Renal cortex interstitium (tissue), 11 donors: ENCODE measurements at regions not wholly inside any gene's neighbourhood (a gene's known extent, or its start where the extent isn't known, plus 50 kb on each side); places are given as distances from the start of the nearest gene placed in this dataset.

Experiments
- DNase-seq, 11 donors: peaks; one replicate each; pipeline ENCODE4 v3.0.0-alpha.2; 2013; ENCODE audit warnings: low read depth in 9 of 11, low spot score in 4 of 11; ENCODE audit errors: extremely low read depth in 1 of 11

DNA sequence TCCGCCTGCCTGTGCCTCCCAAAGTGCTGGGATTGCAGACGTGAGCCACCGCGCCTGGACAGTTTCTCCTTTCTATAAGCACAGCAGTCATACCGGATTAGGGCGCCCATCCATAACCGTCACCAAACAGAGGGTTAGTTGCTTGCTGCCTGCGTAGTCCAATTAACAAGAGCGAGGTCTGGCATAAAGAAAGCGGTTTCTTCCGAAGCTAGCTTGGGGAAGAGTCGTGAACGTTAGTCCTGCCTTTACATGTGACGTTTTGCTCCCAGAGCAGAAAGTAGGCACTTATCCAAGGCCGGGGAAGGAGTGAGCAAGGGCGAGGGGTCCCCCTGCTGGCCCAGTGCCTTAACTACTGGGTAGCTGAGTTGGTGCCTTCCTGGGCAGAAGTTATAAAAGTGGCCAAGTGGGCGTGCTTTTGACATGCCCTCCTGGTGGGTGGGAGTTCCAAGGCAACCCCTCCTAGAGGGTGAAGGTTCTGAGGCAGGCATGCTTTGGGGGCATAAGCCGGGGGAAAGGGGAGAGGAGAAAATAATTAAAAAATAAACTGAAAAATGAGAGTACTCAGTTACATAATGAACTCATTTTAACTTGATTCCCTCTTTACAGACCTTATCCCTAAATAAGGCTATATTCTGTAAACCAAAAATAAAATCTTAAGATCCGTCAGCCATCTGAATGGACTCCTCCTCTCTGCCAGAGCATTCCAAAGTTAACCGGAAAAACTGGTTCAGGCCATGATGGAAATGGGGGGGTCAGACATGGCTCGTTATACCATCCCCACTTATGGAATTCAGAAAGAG, 88.0 kb downstream of the FAM217A start:
- peak in 10 of 11 donors; percentile 70 to 83 (median 76) for DNase-seq

- no peak for DNase-seq
Observed at GRCh38 chr6:3991941-3992340, 87.0 kb downstream of the FAM217A start.

GRCh38 chr6:3996349-3996748, 82.6 kb downstream of the FAM217A start:
- DNase-seq = no peak

GRCh38 chr6:3997177-3997770, 81.7 kb downstream of the FAM217A start:
- DNase-seq = peak in 4 of 11 donors; percentile 27 to 41 (median 34)

GRCh38 chr6:3999800-4000661, 78.9 kb downstream of the FAM217A start:
- DNase-seq = no peak

DNA sequence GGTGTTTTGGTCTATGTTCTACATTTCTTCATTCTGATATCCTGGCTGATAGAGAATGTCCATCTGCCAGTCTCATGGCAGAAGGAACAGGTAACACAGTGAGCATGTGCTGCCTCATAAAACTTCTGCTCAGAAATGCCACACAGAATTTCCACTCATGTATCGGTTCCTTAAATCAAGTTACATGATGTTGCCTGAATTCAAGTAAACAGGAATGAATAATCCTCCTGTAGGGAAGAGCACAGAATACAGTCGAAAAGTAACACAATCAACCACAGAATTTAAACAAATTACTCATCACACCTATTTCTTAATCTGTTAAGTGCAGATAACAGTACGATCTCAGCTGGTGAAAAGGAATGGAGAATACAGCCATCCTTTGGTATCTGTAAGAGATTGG, 74.7 kb downstream of the FAM217A start:
- no peak for DNase-seq

- peak in 3 of 11 donors; percentile 34 to 53 (median 36) for DNase-seq
Observed at GRCh38 chr6:4008324-4009047, 70.5 kb downstream of the FAM217A start.

GRCh38 chr6:4009486-4009885, 69.5 kb downstream of the FAM217A start:
- no peak for DNase-seq

DNA sequence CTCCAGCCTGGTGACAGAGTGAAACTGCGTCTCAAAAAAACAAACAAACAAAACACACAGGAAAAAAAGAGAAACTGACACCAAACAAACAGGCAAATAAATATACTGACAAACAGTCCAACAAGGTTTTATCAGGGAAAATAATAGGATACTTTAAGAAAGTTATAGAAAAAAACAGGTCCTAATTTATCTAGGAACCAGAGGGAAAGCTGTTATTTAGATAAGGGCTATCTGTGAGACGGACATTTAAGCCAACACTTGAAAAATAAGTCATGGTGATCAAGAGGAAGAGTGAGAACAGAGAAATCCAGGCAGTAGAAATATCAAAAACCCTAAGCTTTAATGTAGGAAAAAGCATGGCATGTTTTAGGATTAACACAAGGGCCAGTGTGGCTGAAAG, 68.9 kb downstream of the FAM217A start:
- DNase-seq = no peak

DNA sequence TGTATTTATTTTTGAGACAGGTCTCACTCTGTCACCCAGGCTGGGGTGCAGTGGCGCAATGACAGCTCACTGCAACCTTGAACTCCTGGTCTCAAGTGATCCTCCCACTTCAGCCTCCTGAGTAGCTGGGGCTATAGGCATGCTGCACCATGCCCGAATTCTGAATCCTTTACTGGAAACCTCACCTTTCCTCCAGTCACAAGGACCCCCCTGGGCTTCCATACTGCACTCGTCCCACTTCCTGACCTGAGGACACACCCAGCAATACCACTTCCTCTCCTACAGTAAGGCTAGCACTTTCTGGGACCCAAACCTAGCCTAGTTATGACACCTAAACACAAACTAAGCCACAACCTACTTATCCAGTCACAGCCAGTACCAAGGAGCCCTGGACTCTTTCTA, 68.2 kb downstream of the FAM217A start:
- DNase-seq = no peak

DNA sequence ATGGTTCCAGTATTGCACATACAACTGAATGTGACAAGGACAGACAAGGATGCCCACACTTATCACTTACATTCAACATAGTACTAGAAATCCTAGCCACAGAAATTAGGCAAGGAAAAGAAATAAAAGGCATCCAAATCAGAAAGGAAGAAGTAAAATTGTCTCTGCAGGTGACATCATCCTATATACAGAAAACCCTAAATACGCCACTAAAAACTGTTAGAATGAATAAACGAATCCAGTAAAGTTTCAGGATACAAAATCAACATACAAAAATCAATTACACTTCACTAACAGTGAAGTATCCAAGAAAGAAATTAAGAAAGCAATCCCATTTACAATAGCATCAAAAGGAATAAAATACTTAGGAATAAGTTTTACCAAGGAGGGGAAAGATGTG, 66.1 kb downstream of the FAM217A start:
- no peak for DNase-seq

GRCh38 chr6:4017058-4017739, 61.7 kb downstream of the FAM217A start:
- DNase-seq = peak in 4 of 11 donors; percentile 15 to 37 (median 20)

GRCh38 chr6:4017834-4018170, 61.1 kb downstream of the FAM217A start:
- peak in 5 of 11 donors; percentile 35 to 72 (median 49) for DNase-seq

GRCh38 chr6:4018171-4018923, 60.6 kb downstream of the FAM217A start:
- peak; percentile 90 to 97 (median 96) for DNase-seq
